Nephron progenitor cell (in vitro differentiated cells): ENCODE measurements at regions not wholly inside any gene's neighbourhood (a gene's known extent, or its start where the extent isn't known, plus 50 kb on each side); places are given as distances from the start of the nearest gene placed in this dataset.

Experiments used
- DNase-seq: peaks from one replicate; pipeline ENCODE4 v3.0.0; 2021
- H3K27ac Mint-ChIP-seq: 2 replicates; pipeline ENCODE4 v1.8.0; 2021; ENCODE audit warnings: mild to moderate bottlenecking, moderate library complexity, mixed read lengths
- H3K27me3 Mint-ChIP-seq: 2 replicates; pipeline ENCODE4 v1.8.0; 2021; ENCODE audit warnings: mild to moderate bottlenecking, low read depth, mixed read lengths; ENCODE audit not compliant: poor library complexity
- H3K36me3 Mint-ChIP-seq: 2 replicates; pipeline ENCODE4 v1.8.0; 2021; ENCODE audit warnings: low read depth, mixed read lengths
- H3K4me1 Mint-ChIP-seq: 2 replicates; pipeline ENCODE4 v1.8.0; 2021; ENCODE audit warnings: mixed read lengths
- H3K4me3 Mint-ChIP-seq: 2 replicates; pipeline ENCODE4 v1.8.0; 2021; ENCODE audit warnings: mild to moderate bottlenecking, moderate library complexity, mixed read lengths
- H3K9me3 Mint-ChIP-seq: 2 replicates; pipeline ENCODE4 v1.8.0; 2021; ENCODE audit warnings: mild to moderate bottlenecking, moderate library complexity, mixed read lengths
- CTCF ChIP-seq: fragments of 200-600 bp; sonication (generic); IDR thresholded peaks from 2 replicates; pipeline ENCODE4 v1.5.0; 2021; ENCODE audit warnings: antibody characterized with exemption

- no peak overlapping the region for H3K27ac Mint-ChIP-seq
- DNase-seq, result no peak
- H3K4me3 Mint-ChIP-seq, result no peak overlapping the region
- TF ChIP-seq CTCF, result no peak
- no peaks in the 10 kb centered on the region for H3K36me3 Mint-ChIP-seq
- no peaks in the 10 kb centered on the region for H3K27me3 Mint-ChIP-seq
- H3K9me3 Mint-ChIP-seq, result peaks cover 21% of the 10 kb centered on the region
- H3K4me1 Mint-ChIP-seq, result no peaks in the 10 kb centered on the region
Measured at GRCh38 chr1:80582980-80583379, 1217.8 kb upstream of the ADGRL2 start.

GRCh38 chr1:80579055-80579454 is 1221.7 kb upstream of the ADGRL2 start:
- H3K4me1 Mint-ChIP-seq, result no peaks in the 10 kb centered on the region
- H3K36me3 Mint-ChIP-seq, result no peaks in the 10 kb centered on the region
- H3K27me3 Mint-ChIP-seq, result no peaks in the 10 kb centered on the region
- no peak overlapping the region for H3K4me3 Mint-ChIP-seq
- no peak overlapping the region for H3K27ac Mint-ChIP-seq
- peaks cover 16% of the 10 kb centered on the region for H3K9me3 Mint-ChIP-seq
- DNase-seq, result no peak
- TF ChIP-seq CTCF, result no peak

GRCh38 chr1:80566867-80567266 is 1233.9 kb upstream of the ADGRL2 start:
- TF ChIP-seq CTCF, result no peak
- peaks cover 7% of the 10 kb centered on the region for H3K4me1 Mint-ChIP-seq
- H3K36me3 Mint-ChIP-seq, result no peaks in the 10 kb centered on the region
- H3K27ac Mint-ChIP-seq, result no peak overlapping the region
- no peaks in the 10 kb centered on the region for H3K27me3 Mint-ChIP-seq
- DNase-seq, result no peak
- no peak overlapping the region for H3K4me3 Mint-ChIP-seq
- no peaks in the 10 kb centered on the region for H3K9me3 Mint-ChIP-seq

DNA sequence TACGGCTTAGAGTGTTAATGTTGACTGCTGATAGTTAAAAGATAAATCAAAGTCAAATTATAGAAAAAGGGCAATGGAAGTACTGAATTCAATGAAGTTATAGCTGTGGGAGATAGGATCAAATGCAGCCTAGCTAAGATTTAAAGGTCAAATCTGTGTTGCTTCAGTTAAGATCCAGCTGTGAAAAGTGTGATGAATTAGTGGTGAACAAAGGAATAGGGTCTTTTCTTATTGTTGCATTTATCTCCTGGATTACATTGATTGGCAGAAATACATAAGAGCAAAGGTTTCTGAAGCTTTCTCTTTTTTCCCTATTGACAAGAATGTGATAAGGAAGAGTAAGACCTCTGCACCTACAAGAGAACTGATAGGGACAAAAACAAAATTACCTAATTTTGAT is 1234.6 kb upstream of the ADGRL2 start:
- no peak for TF ChIP-seq CTCF

GRCh38 chr1:80565406-80565805 is 1235.3 kb upstream of the ADGRL2 start:
- Mint-ChIP-seq H3K27me3 (no peaks in the 10 kb centered on the region), H3K9me3 (no peaks in the 10 kb centered on the region), H3K36me3 (no peaks in the 10 kb centered on the region), H3K4me3 (no peak overlapping the region), H3K4me1 (peaks cover 7% of the 10 kb centered on the region), H3K27ac (no peak overlapping the region)
- DNase-seq, result no peak
- no peak for TF ChIP-seq CTCF

More for the DNA sequence above, 1234.6 kb upstream of the ADGRL2 start:
- Mint-ChIP-seq H3K9me3 (no peaks in the 10 kb centered on the region), H3K36me3 (no peaks in the 10 kb centered on the region), H3K4me3 (no peak overlapping the region), H3K27me3 (no peaks in the 10 kb centered on the region), H3K27ac (no peak overlapping the region), H3K4me1 (peaks cover 7% of the 10 kb centered on the region)
- DNase-seq, result no peak

DNA sequence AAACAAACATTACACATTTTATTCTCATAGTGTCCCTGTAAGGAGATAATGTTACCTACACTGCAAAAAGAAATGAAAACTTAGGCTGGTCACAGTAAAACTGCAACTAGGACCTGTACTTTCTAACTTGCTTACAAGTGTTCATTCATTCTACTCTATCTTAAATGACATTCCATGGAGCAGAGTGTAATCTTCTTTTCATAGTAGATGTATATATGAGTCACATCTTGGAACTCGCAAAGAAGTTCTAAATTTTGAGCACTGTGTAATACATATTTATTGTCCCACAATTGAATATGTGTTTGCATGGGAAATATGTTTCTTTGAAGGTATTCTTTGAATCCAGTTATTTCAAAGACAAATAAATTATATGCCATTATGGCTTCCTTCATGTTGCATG is 1258.5 kb upstream of the ADGRL2 start:
- no peak for DNase-seq
- Mint-ChIP-seq H3K4me1 (no peaks in the 10 kb centered on the region), H3K36me3 (no peaks in the 10 kb centered on the region), H3K27ac (no peak overlapping the region), H3K27me3 (peaks cover 7% of the 10 kb centered on the region), H3K9me3 (no peaks in the 10 kb centered on the region), H3K4me3 (no peak overlapping the region)
- no peak for TF ChIP-seq CTCF
